ENCODE measurements at regions not wholly inside any gene's neighbourhood (a gene's known extent, or its start where the extent isn't known, plus 50 kb on each side); places are given as distances from the start of the nearest gene placed in this dataset.

- no peak for TF ChIP-seq CTCF (IDR thresholded peaks at IDR 0.05; ENCODE audit: unreplicated experiment)
- ChIA-PET CTCF (no interaction called here), POLR2A (no interaction called here)
- BruUV-seq (replicated peaks) = no TSS peak
- DNase-seq (ENCODE audit: unreplicated experiment) = no peak
- no peak overlapping the region for H3K27ac Mint-ChIP-seq (ENCODE audit: low read depth, unreplicated experiment)
- no peaks in the 10 kb centered on the region for H3K36me3 Mint-ChIP-seq (ENCODE audit: insufficient read depth, unreplicated experiment)
- no peaks in the 10 kb centered on the region for H3K27me3 Mint-ChIP-seq (ENCODE audit: insufficient read depth, unreplicated experiment)
- no peak overlapping the region for H3K4me3 Mint-ChIP-seq (ENCODE audit: unreplicated experiment)
- no peaks in the 10 kb centered on the region for H3K9me3 Mint-ChIP-seq (ENCODE audit: unreplicated experiment)
- H3K4me1 Mint-ChIP-seq (ENCODE audit: insufficient read depth, unreplicated experiment) = no peaks in the 10 kb centered on the region
- intact Hi-C loops (cut with micrococcal nuclease) = no loop called here
Observed at GRCh38 chr6:206264-206663, 86.0 kb upstream of the DUSP22 start.

GRCh38 chr6:208364-208763 lies 83.9 kb upstream of the DUSP22 start:
- no peak overlapping the region for H3K4me3 Mint-ChIP-seq (ENCODE audit: unreplicated experiment)
- BruUV-seq (replicated peaks) = no TSS peak
- H3K4me1 Mint-ChIP-seq (ENCODE audit: insufficient read depth, unreplicated experiment) = peaks cover 6% of the 10 kb centered on the region
- DNase-seq (ENCODE audit: unreplicated experiment) = no peak
- H3K27me3 Mint-ChIP-seq (ENCODE audit: insufficient read depth, unreplicated experiment) = no peaks in the 10 kb centered on the region
- intact Hi-C loops (cut with micrococcal nuclease) = no loop called here
- ChIA-PET POLR2A (no interaction called here), CTCF (no interaction called here)
- no peak overlapping the region for H3K27ac Mint-ChIP-seq (ENCODE audit: low read depth, unreplicated experiment)
- no peaks in the 10 kb centered on the region for H3K9me3 Mint-ChIP-seq (ENCODE audit: unreplicated experiment)
- no peaks in the 10 kb centered on the region for H3K36me3 Mint-ChIP-seq (ENCODE audit: insufficient read depth, unreplicated experiment)
- TF ChIP-seq CTCF (IDR thresholded peaks at IDR 0.05; ENCODE audit: unreplicated experiment) = no peak

GRCh38 chr6:208938-209337 lies 83.3 kb upstream of the DUSP22 start:
- no peak for DNase-seq (ENCODE audit: unreplicated experiment)
- BruUV-seq (replicated peaks) = no TSS peak
- ChIA-PET CTCF (no interaction called here), POLR2A (no interaction called here)
- no peaks in the 10 kb centered on the region for H3K36me3 Mint-ChIP-seq (ENCODE audit: insufficient read depth, unreplicated experiment)
- peaks cover 6% of the 10 kb centered on the region for H3K4me1 Mint-ChIP-seq (ENCODE audit: insufficient read depth, unreplicated experiment)
- no peak overlapping the region for H3K4me3 Mint-ChIP-seq (ENCODE audit: unreplicated experiment)
- H3K27ac Mint-ChIP-seq (ENCODE audit: low read depth, unreplicated experiment) = no peak overlapping the region
- no peaks in the 10 kb centered on the region for H3K9me3 Mint-ChIP-seq (ENCODE audit: unreplicated experiment)
- intact Hi-C loops (cut with micrococcal nuclease) = no loop called here
- H3K27me3 Mint-ChIP-seq (ENCODE audit: insufficient read depth, unreplicated experiment) = no peaks in the 10 kb centered on the region
- TF ChIP-seq CTCF (IDR thresholded peaks at IDR 0.05; ENCODE audit: unreplicated experiment) = no peak

- H3K27me3 Mint-ChIP-seq (ENCODE audit: insufficient read depth, unreplicated experiment) = no peaks in the 10 kb centered on the region
- intact Hi-C loops (cut with micrococcal nuclease) = no loop called here
- H3K9me3 Mint-ChIP-seq (ENCODE audit: unreplicated experiment) = no peaks in the 10 kb centered on the region
- TF ChIP-seq CTCF (IDR thresholded peaks at IDR 0.05; ENCODE audit: unreplicated experiment) = no peak
- ChIA-PET CTCF (no interaction called here), POLR2A (no interaction called here)
- no peak overlapping the region for H3K4me3 Mint-ChIP-seq (ENCODE audit: unreplicated experiment)
- no peaks in the 10 kb centered on the region for H3K36me3 Mint-ChIP-seq (ENCODE audit: insufficient read depth, unreplicated experiment)
- H3K27ac Mint-ChIP-seq (ENCODE audit: low read depth, unreplicated experiment) = no peak overlapping the region
- DNase-seq (ENCODE audit: unreplicated experiment) = no peak
- H3K4me1 Mint-ChIP-seq (ENCODE audit: insufficient read depth, unreplicated experiment) = peaks cover 9% of the 10 kb centered on the region
- no TSS peak for BruUV-seq (replicated peaks)
Observed at GRCh38 chr6:209432-210103, 82.7 kb upstream of the DUSP22 start.

All from MCF 10A (cell line).